ENCODE measurements at regions not wholly inside any gene's neighbourhood (a gene's known extent, or its start where the extent isn't known, plus 50 kb on each side); places are given as distances from the start of the nearest gene placed in this dataset.

GRCh38 chr7:57210871-57211270, 78.6 kb upstream of the ZNF479 start:
- DNase-seq (ENCODE audit: extremely low spot score, unreplicated experiment): peak; percentile 46
- H3K4me3 Mint-ChIP-seq (ENCODE audit: unreplicated experiment): no peak overlapping the region
- peaks cover 35% of the 10 kb centered on the region for H3K9me3 Mint-ChIP-seq (ENCODE audit: unreplicated experiment)
- no peak for TF ChIP-seq CTCF (IDR thresholded peaks at IDR 0.05)
- H3K4me1 Mint-ChIP-seq (ENCODE audit: unreplicated experiment): no peaks in the 10 kb centered on the region
- no peaks in the 10 kb centered on the region for H3K27me3 Mint-ChIP-seq (ENCODE audit: unreplicated experiment)
- no peaks in the 10 kb centered on the region for H3K36me3 Mint-ChIP-seq (ENCODE audit: unreplicated experiment)
- no peak overlapping the region for H3K27ac Mint-ChIP-seq (ENCODE audit: unreplicated experiment)

- Mint-ChIP-seq H3K36me3 (ENCODE audit: unreplicated experiment) (no peaks in the 10 kb centered on the region), H3K4me1 (ENCODE audit: unreplicated experiment) (no peaks in the 10 kb centered on the region)
- TF ChIP-seq CTCF (IDR thresholded peaks at IDR 0.05): no peak
Measured at GRCh38 chr7:57211428-57212100, 79.3 kb upstream of the ZNF479 start.

GRCh38 chr7:57215423-57215822, 83.2 kb upstream of the ZNF479 start:
- TF ChIP-seq CTCF (IDR thresholded peaks at IDR 0.05): no peak
- H3K27me3 Mint-ChIP-seq (ENCODE audit: unreplicated experiment): no peaks in the 10 kb centered on the region
- H3K4me3 Mint-ChIP-seq (ENCODE audit: unreplicated experiment): no peak overlapping the region
- H3K9me3 Mint-ChIP-seq (ENCODE audit: unreplicated experiment): peaks cover 53% of the 10 kb centered on the region
- no peaks in the 10 kb centered on the region for H3K36me3 Mint-ChIP-seq (ENCODE audit: unreplicated experiment)
- no peak overlapping the region for H3K27ac Mint-ChIP-seq (ENCODE audit: unreplicated experiment)
- no peaks in the 10 kb centered on the region for H3K4me1 Mint-ChIP-seq (ENCODE audit: unreplicated experiment)
- no peak for DNase-seq (ENCODE audit: extremely low spot score, unreplicated experiment)

More at GRCh38 chr7:57211428-57212100, 79.3 kb upstream of the ZNF479 start:
- Mint-ChIP-seq H3K9me3 (ENCODE audit: unreplicated experiment) (peaks cover 39% of the 10 kb centered on the region), H3K27ac (ENCODE audit: unreplicated experiment) (no peak overlapping the region), H3K27me3 (ENCODE audit: unreplicated experiment) (no peaks in the 10 kb centered on the region), H3K4me3 (ENCODE audit: unreplicated experiment) (no peak overlapping the region)
- peak; percentile 78 for DNase-seq (ENCODE audit: extremely low spot score, unreplicated experiment)

- no peak for TF ChIP-seq CTCF (IDR thresholded peaks at IDR 0.05)
- H3K27me3 Mint-ChIP-seq (ENCODE audit: unreplicated experiment): no peaks in the 10 kb centered on the region
- no peaks in the 10 kb centered on the region for H3K4me1 Mint-ChIP-seq (ENCODE audit: unreplicated experiment)
- no peak overlapping the region for H3K4me3 Mint-ChIP-seq (ENCODE audit: unreplicated experiment)
- peaks cover 61% of the 10 kb centered on the region for H3K9me3 Mint-ChIP-seq (ENCODE audit: unreplicated experiment)
- no peak for DNase-seq (ENCODE audit: extremely low spot score, unreplicated experiment)
- no peaks in the 10 kb centered on the region for H3K36me3 Mint-ChIP-seq (ENCODE audit: unreplicated experiment)
- H3K27ac Mint-ChIP-seq (ENCODE audit: unreplicated experiment): no peak overlapping the region
Measured at GRCh38 chr7:57216340-57216739, 84.1 kb upstream of the ZNF479 start.

GRCh38 chr7:57218196-57218716, 86.0 kb upstream of the ZNF479 start:
- no peak overlapping the region for H3K4me3 Mint-ChIP-seq (ENCODE audit: unreplicated experiment)
- H3K27me3 Mint-ChIP-seq (ENCODE audit: unreplicated experiment): no peaks in the 10 kb centered on the region
- DNase-seq (ENCODE audit: extremely low spot score, unreplicated experiment): no peak
- no peak for TF ChIP-seq CTCF (IDR thresholded peaks at IDR 0.05)
- H3K27ac Mint-ChIP-seq (ENCODE audit: unreplicated experiment): no peak overlapping the region
- no peaks in the 10 kb centered on the region for H3K4me1 Mint-ChIP-seq (ENCODE audit: unreplicated experiment)
- H3K36me3 Mint-ChIP-seq (ENCODE audit: unreplicated experiment): no peaks in the 10 kb centered on the region
- H3K9me3 Mint-ChIP-seq (ENCODE audit: unreplicated experiment): peaks cover 77% of the 10 kb centered on the region
